Stomach (tissue), 4 donors: ENCODE measurements at regions not wholly inside any gene's neighbourhood (a gene's known extent, or its start where the extent isn't known, plus 50 kb on each side); places are given as distances from the start of the nearest gene placed in this dataset.

Source experiments
- POLR2A ChIP-seq, 4 donors: fragments of 450-650 bp; IDR thresholded peaks; one replicate each; pipeline ENCODE4 v1.6.1; 2016; ENCODE audit warnings: antibody characterized with exemption in 4 of 4, control low read depth in 2 of 4, mild to moderate bottlenecking in 1 of 4, moderate library complexity in 1 of 4
- TF ChIP-seq, protein P1 (sequence below), 7 experiments: fragments of 450-650 bp in 4 of 7; fragments of 200-600 bp in 3 of 7; sonication (generic) in 3 of 7; IDR thresholded peaks; one replicate each; pipeline ENCODE4 v1.5.1; 2016 to 2019; ENCODE audit warnings: antibody characterized with exemption in 7 of 7, control low read depth in 2 of 7, mild to moderate bottlenecking in 1 of 7

- TF ChIP-seq, protein P1, sequence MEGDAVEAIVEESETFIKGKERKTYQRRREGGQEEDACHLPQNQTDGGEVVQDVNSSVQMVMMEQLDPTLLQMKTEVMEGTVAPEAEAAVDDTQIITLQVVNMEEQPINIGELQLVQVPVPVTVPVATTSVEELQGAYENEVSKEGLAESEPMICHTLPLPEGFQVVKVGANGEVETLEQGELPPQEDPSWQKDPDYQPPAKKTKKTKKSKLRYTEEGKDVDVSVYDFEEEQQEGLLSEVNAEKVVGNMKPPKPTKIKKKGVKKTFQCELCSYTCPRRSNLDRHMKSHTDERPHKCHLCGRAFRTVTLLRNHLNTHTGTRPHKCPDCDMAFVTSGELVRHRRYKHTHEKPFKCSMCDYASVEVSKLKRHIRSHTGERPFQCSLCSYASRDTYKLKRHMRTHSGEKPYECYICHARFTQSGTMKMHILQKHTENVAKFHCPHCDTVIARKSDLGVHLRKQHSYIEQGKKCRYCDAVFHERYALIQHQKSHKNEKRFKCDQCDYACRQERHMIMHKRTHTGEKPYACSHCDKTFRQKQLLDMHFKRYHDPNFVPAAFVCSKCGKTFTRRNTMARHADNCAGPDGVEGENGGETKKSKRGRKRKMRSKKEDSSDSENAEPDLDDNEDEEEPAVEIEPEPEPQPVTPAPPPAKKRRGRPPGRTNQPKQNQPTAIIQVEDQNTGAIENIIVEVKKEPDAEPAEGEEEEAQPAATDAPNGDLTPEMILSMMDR (IDR thresholded peaks at IDR 0.05) = no peak
- TF ChIP-seq POLR2A (IDR thresholded peaks at IDR 0.05) = no peak
These were observed 101.9 kb upstream of the S1PR3 start for GRCh38 chr9:88889386-88889785.
